Heart left ventricle (tissue), 13 donors: ENCODE measurements at regions not wholly inside any gene's neighbourhood (a gene's known extent, or its start where the extent isn't known, plus 50 kb on each side); places are given as distances from the start of the nearest gene placed in this dataset.

Experiments used
- CTCF ChIP-seq, 12 donors: fragments of 200-600 bp; sonication (generic) in 4 of 12; IDR thresholded peaks; one replicate each; pipeline versions ENCODE4 v1.5.0 to v1.8.0; 2018 to 2022; ENCODE audit warnings: antibody characterized with exemption in 12 of 12, mild to moderate bottlenecking in 5 of 12
- POLR2A ChIP-seq, 2 donors: fragments of 450-650 bp; IDR thresholded peaks; one replicate each; pipeline ENCODE4 v1.6.1; 2017; ENCODE audit warnings: antibody characterized with exemption in 2 of 2, mild to moderate bottlenecking in 2 of 2, moderate library complexity in 2 of 2
- donor health status: ischemic (EF 13 %, LVEDD 7.1; RV severe dilation, severe dysfunction).
- donor health status: DM: no; HTN: yes; CAD: no.
- donor health status: DM: no; HTN: no; CAD: no.
- donor health status: ischemic (EF 25% LVEDD 6.9; RV normal size, moderate dysfunction).
- donor health status: ischemic (EF 25% LVEDD 5.7; RV mildly dilated, moderate dysfunction).
- donor health status: ischemic (EF 35%, LVEDD 5.7; RV mildly dilated, moderate dysfunction).
- donor health status: nonischemic (EF 11% LVEDD 7.7; RV severe dilation, severe dysfunction).
- donor health status: DM: yes; HTN: yes; CAD: no.
- donor health status: PGD.
- donor health status: ischemic (EF 29% LVEDD 5.4; RV normal size, mild dysfunction).
- donor health status: nonischemic (EF 23%, LVEDD 6.1; RV moderate dilation, normal function).

DNA sequence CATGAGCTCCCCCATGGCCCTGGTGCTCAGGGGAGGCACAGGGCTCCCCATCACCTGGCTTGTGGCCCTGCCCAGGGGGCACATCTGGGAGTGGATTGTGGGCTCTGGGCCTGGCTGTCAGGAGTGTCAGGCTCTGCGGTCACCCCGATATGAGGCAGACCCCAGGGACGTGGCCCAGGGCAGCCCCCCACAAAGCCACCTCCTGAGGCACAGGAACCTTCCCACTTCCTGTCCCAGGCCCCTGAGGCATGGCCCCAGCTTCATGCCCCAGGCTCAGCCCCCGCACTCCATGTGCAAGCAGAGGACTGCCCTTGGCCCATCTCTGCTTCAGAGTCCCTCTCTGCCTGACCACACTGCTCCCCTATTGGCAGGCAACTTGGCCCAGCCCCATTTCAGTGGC is 160.3 kb downstream of the PCTP start:
- TF ChIP-seq POLR2A (IDR thresholded peaks at IDR 0.05), result no peak
- TF ChIP-seq CTCF (IDR thresholded peaks at IDR 0.05), result no peak
